HL-60 (cell line): ENCODE measurements at regions not wholly inside any gene's neighbourhood (a gene's known extent, or its start where the extent isn't known, plus 50 kb on each side); places are given as distances from the start of the nearest gene placed in this dataset.

Source experiments
- DNase-seq, 2 experiments: peaks; one replicate each; pipeline ENCODE4 v3.0.0-alpha.2; 2010 to 2020; ENCODE audit warnings: low read depth in 1 of 2, low spot score in 1 of 2
- H3K27ac ChIP-seq: fragments of 250-450 bp; sonication (Bioruptor Pico); replicated peaks from 2 replicates; pipeline ENCODE4 v1.5.1; 2020; ENCODE audit warnings: mild to moderate bottlenecking, moderate library complexity
- H3K27me3 ChIP-seq: fragments of 250-450 bp; sonication (Bioruptor Pico); 2 replicates; pipeline ENCODE4 v1.5.1; 2021; ENCODE audit warnings: mild to moderate bottlenecking, moderate library complexity; ENCODE audit not compliant: insufficient read depth, poor library complexity, severe bottlenecking
- H3K4me3 ChIP-seq: replicated peaks from 2 replicates; pipeline ENCODE4 v1.5.1; 2011; ENCODE audit warnings: mild to moderate bottlenecking, control low read depth, low read length; ENCODE audit not compliant: insufficient read depth
- CTCF ChIP-seq: IDR thresholded peaks from one replicate; pipeline ENCODE4 v1.5.1; 2011; ENCODE audit warnings: low read length, control low read depth, inconsistent platforms; ENCODE audit not compliant: insufficient read depth
- GABPA ChIP-seq: IDR thresholded peaks from 2 replicates; pipeline ENCODE4 v1.6.1; 2012; ENCODE audit warnings: low read depth
- POLR2AphosphoS5 ChIP-seq: IDR thresholded peaks from 2 replicates; pipeline ENCODE4 v1.6.1; 2012; ENCODE audit warnings: low read depth
- REST ChIP-seq: IDR thresholded peaks from 2 replicates; pipeline ENCODE4 v1.6.1; 2012; ENCODE audit warnings: low read depth; ENCODE audit not compliant: insufficient replicate concordance
- SPI1 ChIP-seq: IDR thresholded peaks from 2 replicates; pipeline ENCODE4 v1.6.1; 2012; ENCODE audit warnings: low read depth, mild to moderate bottlenecking, borderline replicate concordance

- no peak for DNase-seq
- TF ChIP-seq REST: no peak
- no peak for TF ChIP-seq POLR2AphosphoS5
- TF ChIP-seq GABPA: no peak
- no peak for TF ChIP-seq CTCF
- no peak for TF ChIP-seq SPI1
- no peaks in the 10 kb centered on the region for H3K27me3 ChIP-seq
- H3K27ac ChIP-seq: no peak overlapping the region
- no peak overlapping the region for H3K4me3 ChIP-seq
These were observed 434.2 kb downstream of the SOX9 start for GRCh38 chr17:72555052-72555451.

- TF ChIP-seq SPI1 (no peak), POLR2AphosphoS5 (no peak), REST (no peak), GABPA (no peak), CTCF (peak; percentile 61)
- no peaks in the 10 kb centered on the region for H3K27me3 ChIP-seq
- H3K27ac ChIP-seq: no peak overlapping the region
- peak; percentile 21 to 65 for DNase-seq
- H3K4me3 ChIP-seq: no peak overlapping the region
These were observed 436.4 kb downstream of the SOX9 start for GRCh38 chr17:72556944-72557826.

GRCh38 chr17:72558971-72559476, 438.2 kb downstream of the SOX9 start:
- H3K4me3 ChIP-seq: no peak overlapping the region
- no peak for TF ChIP-seq SPI1
- TF ChIP-seq POLR2AphosphoS5: no peak
- no peak for TF ChIP-seq GABPA
- no peak for DNase-seq
- H3K27me3 ChIP-seq: no peaks in the 10 kb centered on the region
- no peak overlapping the region for H3K27ac ChIP-seq

GRCh38 chr17:72560303-72561247, 439.8 kb downstream of the SOX9 start:
- H3K27me3 ChIP-seq: no peaks in the 10 kb centered on the region
- peak; percentile 26 to 36 for DNase-seq
- H3K4me3 ChIP-seq: no peak overlapping the region
- no peak overlapping the region for H3K27ac ChIP-seq
- TF ChIP-seq SPI1 (no peak), CTCF (peak; percentile 84)
